ENCODE measurements at regions not wholly inside any gene's neighbourhood (a gene's known extent, or its start where the extent isn't known, plus 50 kb on each side); places are given as distances from the start of the nearest gene placed in this dataset.

DNA sequence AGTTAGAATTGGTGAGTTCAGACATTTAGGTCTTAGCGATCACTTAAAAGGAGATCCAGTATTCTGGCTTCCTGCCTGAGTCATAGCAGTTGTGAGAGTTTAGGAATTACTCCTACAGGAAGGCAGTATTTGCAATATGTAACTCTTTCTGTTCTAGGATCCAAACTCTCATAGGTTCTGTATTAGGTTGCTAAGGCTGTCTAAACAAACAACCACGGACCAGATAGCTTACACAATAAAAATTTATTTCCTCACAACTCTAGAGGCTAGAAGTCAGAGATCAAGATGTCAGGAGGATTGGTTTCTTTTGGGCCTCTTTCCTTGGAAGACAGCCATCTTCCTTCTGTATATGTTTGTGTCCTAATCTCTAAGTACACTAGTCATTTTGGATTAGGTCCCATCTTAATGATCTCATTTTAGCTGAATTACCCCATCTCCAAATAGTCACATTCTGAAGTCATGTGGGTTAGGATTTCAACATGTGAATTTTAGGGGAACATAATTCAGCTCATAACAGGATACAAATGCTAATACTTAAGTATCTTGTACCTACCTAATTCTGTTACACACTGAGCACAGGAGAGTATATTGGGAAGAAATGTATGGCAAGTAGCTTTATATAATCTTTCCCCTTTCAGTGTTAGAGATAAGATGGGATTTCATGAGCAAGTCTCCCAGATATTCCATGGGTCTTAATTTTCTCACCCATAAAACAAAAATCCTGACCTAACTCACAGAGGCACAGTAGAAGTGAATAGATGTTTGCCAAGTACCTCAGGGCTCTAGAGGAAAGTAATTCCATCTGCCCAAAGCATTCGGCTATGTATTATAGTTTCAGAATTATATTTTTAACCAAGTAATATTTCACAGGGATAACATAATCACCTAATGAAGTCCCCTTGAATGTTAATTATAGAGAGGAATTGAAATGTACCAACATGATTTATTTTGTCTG lies 144.4 kb downstream of the PTBP2 start:
- H3K27ac ChIP-seq: no peak overlapping the region
- H3K36me3 ChIP-seq (ENCODE audit: insufficient read depth, low read length): no peaks in the 10 kb centered on the region
- TF ChIP-seq FOXP2 (optimal IDR thresholded peaks at IDR 0.05; ENCODE audit: control extremely low read depth, extremely low read length, insufficient read depth) (no peak), EZH2 (IDR thresholded peaks at IDR 0.05) (no peak), POLR2AphosphoS5 (IDR thresholded peaks at IDR 0.05; ENCODE audit: borderline replicate concordance, low read depth, low read length) (no peak)
- DNase-seq (ENCODE audit: low read depth, low spot score): no peak
- H3K9ac ChIP-seq (ENCODE audit: insufficient read length): no peak overlapping the region
- no peaks in the 10 kb centered on the region; the same call in 1 of the 2 replicates for H3K9me3 ChIP-seq (ENCODE audit: low read depth, low read length)
- no peak overlapping the region for H3K4me3 ChIP-seq

GRCh38 chr1:96872757-96873156 lies 151.2 kb downstream of the PTBP2 start:
- Histone ChIP-seq H3K4me3 (no peak overlapping the region), H3K36me3 (ENCODE audit: insufficient read depth, low read length) (no peaks in the 10 kb centered on the region), H3K9me3 (ENCODE audit: low read depth, low read length) (peaks cover 4% of the 10 kb centered on the region; the same call in 1 of the 2 replicates), H3K27ac (no peak overlapping the region), H3K9ac (ENCODE audit: insufficient read length) (no peak overlapping the region)
- no peak for DNase-seq (ENCODE audit: low read depth, low spot score)
- TF ChIP-seq EZH2 (IDR thresholded peaks at IDR 0.05) (no peak), FOXP2 (optimal IDR thresholded peaks at IDR 0.05; ENCODE audit: control extremely low read depth, extremely low read length, insufficient read depth) (no peak), POLR2AphosphoS5 (IDR thresholded peaks at IDR 0.05; ENCODE audit: borderline replicate concordance, low read depth, low read length) (no peak)

GRCh38 chr1:96878640-96879039 lies 157.1 kb downstream of the PTBP2 start:
- Histone ChIP-seq H3K9ac (ENCODE audit: insufficient read length) (no peak overlapping the region), H3K4me3 (no peak overlapping the region), H3K9me3 (ENCODE audit: low read depth, low read length) (no peaks in the 10 kb centered on the region), H3K36me3 (ENCODE audit: insufficient read depth, low read length) (no peaks in the 10 kb centered on the region), H3K27ac (no peak overlapping the region)
- DNase-seq (ENCODE audit: low read depth, low spot score): no peak
- TF ChIP-seq EZH2 (IDR thresholded peaks at IDR 0.05) (no peak), POLR2AphosphoS5 (IDR thresholded peaks at IDR 0.05; ENCODE audit: borderline replicate concordance, low read depth, low read length) (no peak), FOXP2 (optimal IDR thresholded peaks at IDR 0.05; ENCODE audit: control extremely low read depth, extremely low read length, insufficient read depth) (no peak)

GRCh38 chr1:96880626-96881025 lies 159.0 kb downstream of the PTBP2 start:
- no peak overlapping the region for H3K4me3 ChIP-seq
- no peak for DNase-seq (ENCODE audit: low read depth, low spot score)
- H3K36me3 ChIP-seq (ENCODE audit: insufficient read depth, low read length): no peaks in the 10 kb centered on the region
- no peak for TF ChIP-seq POLR2AphosphoS5 (IDR thresholded peaks at IDR 0.05; ENCODE audit: borderline replicate concordance, low read depth, low read length)
- no peak for TF ChIP-seq FOXP2 (optimal IDR thresholded peaks at IDR 0.05; ENCODE audit: control extremely low read depth, extremely low read length, insufficient read depth)
- TF ChIP-seq EZH2 (IDR thresholded peaks at IDR 0.05): no peak
- no peaks in the 10 kb centered on the region for H3K9me3 ChIP-seq (ENCODE audit: low read depth, low read length)
- H3K9ac ChIP-seq (ENCODE audit: insufficient read length): no peak overlapping the region
- H3K27ac ChIP-seq: no peak overlapping the region

DNA sequence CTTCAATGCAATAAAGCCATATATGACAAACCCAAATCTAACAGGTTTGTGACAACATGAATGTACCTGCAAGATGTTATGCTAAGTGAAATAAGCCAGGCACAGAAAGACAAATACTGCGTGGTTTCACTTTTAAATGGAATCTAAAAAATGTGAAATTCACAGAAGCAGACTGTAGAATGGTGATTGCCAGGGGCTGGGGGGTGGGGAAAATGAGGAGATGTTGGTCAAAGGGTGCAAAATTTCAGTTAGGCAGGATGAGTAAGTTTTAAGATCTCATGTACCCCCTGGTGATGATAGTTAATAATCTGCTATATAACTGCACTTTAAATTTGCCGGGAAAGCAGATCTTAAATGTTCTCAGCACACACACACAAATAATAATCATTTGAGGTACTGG lies 160.5 kb downstream of the PTBP2 start:
- no peak overlapping the region for H3K9ac ChIP-seq (ENCODE audit: insufficient read length)
- H3K4me3 ChIP-seq: 0 out of 2 replicates have a peak overlapping the region, but pooled peaks have one; percentile 8
- no peaks in the 10 kb centered on the region for H3K9me3 ChIP-seq (ENCODE audit: low read depth, low read length)
- no peak for DNase-seq (ENCODE audit: low read depth, low spot score)
- no peak overlapping the region for H3K27ac ChIP-seq
- TF ChIP-seq FOXP2 (optimal IDR thresholded peaks at IDR 0.05; ENCODE audit: control extremely low read depth, extremely low read length, insufficient read depth) (no peak), EZH2 (IDR thresholded peaks at IDR 0.05) (no peak), POLR2AphosphoS5 (IDR thresholded peaks at IDR 0.05; ENCODE audit: borderline replicate concordance, low read depth, low read length) (no peak)
- H3K36me3 ChIP-seq (ENCODE audit: insufficient read depth, low read length): no peaks in the 10 kb centered on the region

GRCh38 chr1:96886474-96886873 lies 164.9 kb downstream of the PTBP2 start:
- no peak for DNase-seq (ENCODE audit: low read depth, low spot score)
- peaks cover 17% of the 10 kb centered on the region; the same call in 1 of the 2 replicates for H3K9me3 ChIP-seq (ENCODE audit: low read depth, low read length)
- TF ChIP-seq FOXP2 (optimal IDR thresholded peaks at IDR 0.05; ENCODE audit: control extremely low read depth, extremely low read length, insufficient read depth): no peak
- no peak for TF ChIP-seq POLR2AphosphoS5 (IDR thresholded peaks at IDR 0.05; ENCODE audit: borderline replicate concordance, low read depth, low read length)
- no peak for TF ChIP-seq EZH2 (IDR thresholded peaks at IDR 0.05)
- no peak overlapping the region for H3K27ac ChIP-seq
- no peak overlapping the region for H3K9ac ChIP-seq (ENCODE audit: insufficient read length)
- H3K4me3 ChIP-seq: no peak overlapping the region
- no peaks in the 10 kb centered on the region for H3K36me3 ChIP-seq (ENCODE audit: insufficient read depth, low read length)

DNA sequence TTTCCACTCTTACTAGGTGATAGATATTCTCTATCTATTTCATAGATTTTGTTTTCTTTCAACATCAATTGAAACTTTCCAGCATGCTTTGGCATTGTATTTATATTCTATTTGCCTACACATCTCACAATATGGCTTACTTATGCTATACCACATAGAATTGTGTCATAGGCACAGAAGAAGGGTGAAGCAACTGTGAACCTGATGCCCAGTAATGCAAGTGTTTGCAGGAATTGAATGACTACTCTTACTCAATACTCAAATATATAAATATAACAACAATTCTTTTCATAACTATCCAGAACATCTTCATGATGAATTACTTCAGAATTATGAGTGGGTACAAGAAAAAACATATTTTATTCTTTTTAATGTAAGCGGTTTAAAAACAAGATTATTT lies 165.9 kb downstream of the PTBP2 start:
- H3K36me3 ChIP-seq (ENCODE audit: insufficient read depth, low read length): no peaks in the 10 kb centered on the region
- H3K27ac ChIP-seq: no peak overlapping the region
- TF ChIP-seq EZH2 (IDR thresholded peaks at IDR 0.05) (no peak), POLR2AphosphoS5 (IDR thresholded peaks at IDR 0.05; ENCODE audit: borderline replicate concordance, low read depth, low read length) (no peak), FOXP2 (optimal IDR thresholded peaks at IDR 0.05; ENCODE audit: control extremely low read depth, extremely low read length, insufficient read depth) (no peak)

DNA sequence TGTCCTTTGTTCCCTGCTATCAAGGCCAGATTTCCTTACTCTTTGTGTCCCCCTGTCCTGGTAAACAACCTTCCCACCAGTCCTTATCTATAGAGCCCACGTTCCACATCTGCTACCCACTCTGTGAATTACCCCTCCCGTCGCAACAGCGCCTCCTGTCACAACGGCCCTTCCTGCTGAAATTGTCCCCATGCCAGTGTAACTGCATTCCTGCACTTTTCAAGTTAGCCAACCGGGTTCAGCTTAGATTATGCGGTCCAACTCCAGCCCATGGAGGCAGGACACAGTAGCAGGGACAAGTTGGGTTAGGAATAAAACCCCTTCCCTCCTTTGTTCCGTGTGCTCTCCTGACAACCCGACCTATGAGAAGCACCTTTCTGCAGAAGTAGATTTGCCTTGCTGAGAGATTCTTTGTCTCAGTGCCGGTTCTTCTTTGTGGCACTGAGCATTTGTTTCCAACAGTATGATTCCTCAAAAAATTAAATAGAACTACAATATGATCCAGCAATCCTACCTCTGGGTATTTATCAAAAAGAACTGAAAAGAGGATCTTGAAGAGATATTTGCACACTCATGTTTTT lies 180.3 kb downstream of the PTBP2 start:
- DNase-seq (ENCODE audit: low read depth, low spot score): no peak
- Histone ChIP-seq H3K9ac (ENCODE audit: insufficient read length) (no peak overlapping the region), H3K4me3 (no peak overlapping the region), H3K36me3 (ENCODE audit: insufficient read depth, low read length) (no peaks in the 10 kb centered on the region), H3K9me3 (ENCODE audit: low read depth, low read length) (no peaks in the 10 kb centered on the region), H3K27ac (no peak overlapping the region)
- TF ChIP-seq EZH2 (IDR thresholded peaks at IDR 0.05): no peak
- TF ChIP-seq POLR2AphosphoS5 (IDR thresholded peaks at IDR 0.05; ENCODE audit: borderline replicate concordance, low read depth, low read length): no peak
- no peak for TF ChIP-seq FOXP2 (optimal IDR thresholded peaks at IDR 0.05; ENCODE audit: control extremely low read depth, extremely low read length, insufficient read depth)

More for the DNA sequence above, 165.9 kb downstream of the PTBP2 start:
- DNase-seq (ENCODE audit: low read depth, low spot score): no peak
- Histone ChIP-seq H3K9ac (ENCODE audit: insufficient read length) (no peak overlapping the region), H3K4me3 (no peak overlapping the region), H3K9me3 (ENCODE audit: low read depth, low read length) (peaks cover 17% of the 10 kb centered on the region; the same call in 1 of the 2 replicates)

All from SK-N-MC (cell line).